ENCODE measurements at regions not wholly inside any gene's neighbourhood (a gene's known extent, or its start where the extent isn't known, plus 50 kb on each side); places are given as distances from the start of the nearest gene placed in this dataset.

DNA sequence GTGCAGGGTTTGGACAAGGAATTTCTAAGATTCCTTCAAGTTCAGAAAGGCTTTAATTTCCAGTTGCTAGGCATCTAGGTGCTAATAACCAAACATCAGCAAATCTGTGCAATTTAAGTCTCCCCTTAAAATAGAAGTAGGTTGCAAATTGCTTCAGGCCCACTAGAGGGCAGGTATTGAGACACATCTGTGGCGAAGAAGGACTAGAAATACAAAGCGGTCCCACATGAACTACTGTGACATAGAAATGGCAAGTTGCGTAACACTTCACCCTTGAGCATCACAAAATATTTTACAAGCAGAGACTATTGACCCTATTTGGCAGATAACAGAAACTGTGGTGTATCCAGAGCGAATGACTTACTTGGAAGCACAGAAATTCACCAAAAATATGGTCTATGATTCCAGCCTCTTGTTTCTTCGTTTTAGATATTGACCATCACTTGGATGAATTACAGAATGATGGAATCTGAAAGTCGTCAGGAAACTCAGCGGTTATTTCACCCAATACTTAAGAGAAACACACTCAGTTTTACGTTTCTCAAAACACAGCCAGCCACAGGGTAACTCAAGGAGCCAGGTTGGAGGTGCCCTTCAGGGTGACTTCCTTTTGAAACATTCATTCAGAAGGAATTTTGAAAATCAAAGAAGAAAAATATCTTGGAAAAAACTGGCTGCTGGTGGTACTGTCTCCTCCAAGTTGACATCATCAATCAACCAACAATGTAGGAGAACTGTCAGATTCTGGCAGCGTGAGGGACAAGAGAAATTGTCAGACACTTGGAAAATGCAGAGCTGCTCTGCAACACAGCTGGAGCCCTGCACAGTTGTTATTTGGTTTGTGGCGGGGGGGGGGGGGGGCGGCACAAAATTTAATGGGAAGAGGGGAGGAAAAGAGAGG lies 256.3 kb upstream of the MINDY3 start:
- H3K36me3 ChIP-seq: no peaks in the 10 kb centered on the region
- peak; percentile 84 to 94 (median 88) for ATAC-seq
- no peaks in the 10 kb centered on the region for H3K4me1 ChIP-seq
- H3K9me3 ChIP-seq: no peaks in the 10 kb centered on the region
- no peak overlapping the region for H3K4me3 ChIP-seq
- no peak for DNase-seq
- intact Hi-C loops (cut with DNase I): no loop called here
- H3K27me3 ChIP-seq: no peaks in the 10 kb centered on the region
- no peak overlapping the region for H3K27ac ChIP-seq
- TF ChIP-seq POLR2A (IDR thresholded peaks at IDR 0.05): no peak
- TF ChIP-seq, protein P1, sequence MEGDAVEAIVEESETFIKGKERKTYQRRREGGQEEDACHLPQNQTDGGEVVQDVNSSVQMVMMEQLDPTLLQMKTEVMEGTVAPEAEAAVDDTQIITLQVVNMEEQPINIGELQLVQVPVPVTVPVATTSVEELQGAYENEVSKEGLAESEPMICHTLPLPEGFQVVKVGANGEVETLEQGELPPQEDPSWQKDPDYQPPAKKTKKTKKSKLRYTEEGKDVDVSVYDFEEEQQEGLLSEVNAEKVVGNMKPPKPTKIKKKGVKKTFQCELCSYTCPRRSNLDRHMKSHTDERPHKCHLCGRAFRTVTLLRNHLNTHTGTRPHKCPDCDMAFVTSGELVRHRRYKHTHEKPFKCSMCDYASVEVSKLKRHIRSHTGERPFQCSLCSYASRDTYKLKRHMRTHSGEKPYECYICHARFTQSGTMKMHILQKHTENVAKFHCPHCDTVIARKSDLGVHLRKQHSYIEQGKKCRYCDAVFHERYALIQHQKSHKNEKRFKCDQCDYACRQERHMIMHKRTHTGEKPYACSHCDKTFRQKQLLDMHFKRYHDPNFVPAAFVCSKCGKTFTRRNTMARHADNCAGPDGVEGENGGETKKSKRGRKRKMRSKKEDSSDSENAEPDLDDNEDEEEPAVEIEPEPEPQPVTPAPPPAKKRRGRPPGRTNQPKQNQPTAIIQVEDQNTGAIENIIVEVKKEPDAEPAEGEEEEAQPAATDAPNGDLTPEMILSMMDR (IDR thresholded peaks at IDR 0.05): peak; percentile 40 to 55 (median 46)
- WGBS (ENCODE audit: insufficient coverage, low coverage, low lambda C conversion rate, missing lambda C conversion rate): 29% methylated on average over 10 of the region's 11 CpGs

DNA sequence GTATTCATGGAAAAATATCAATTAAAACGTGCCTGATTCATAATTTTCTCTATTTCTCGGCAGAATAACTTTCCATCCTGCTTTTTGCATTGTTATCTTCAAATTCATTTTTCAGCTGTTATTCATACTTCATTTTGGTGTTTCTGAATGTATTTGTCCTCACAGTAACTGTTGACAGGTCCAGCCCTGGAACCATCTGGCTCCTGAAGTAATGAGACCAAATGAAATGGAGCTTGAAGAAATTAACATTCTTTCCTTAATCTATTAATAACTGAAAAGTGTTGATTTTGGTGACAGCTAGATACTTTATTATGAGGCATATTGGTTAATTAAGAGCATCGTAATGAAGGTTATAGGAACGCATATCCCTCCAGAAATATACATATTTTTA lies 257.0 kb upstream of the MINDY3 start:
- intact Hi-C loops (cut with DNase I): no loop called here
- Histone ChIP-seq H3K4me1 (no peaks in the 10 kb centered on the region), H3K27me3 (no peaks in the 10 kb centered on the region), H3K27ac (no peak overlapping the region), H3K4me3 (no peak overlapping the region), H3K9me3 (no peaks in the 10 kb centered on the region), H3K36me3 (no peaks in the 10 kb centered on the region)
- no peak for TF ChIP-seq POLR2A (IDR thresholded peaks at IDR 0.05)
- TF ChIP-seq, protein P1 (IDR thresholded peaks at IDR 0.05): no peak
- DNase-seq: no peak
- WGBS (ENCODE audit: insufficient coverage, low coverage, low lambda C conversion rate, missing lambda C conversion rate): 32% methylated on average over 4 of the region's 4 CpGs
- ATAC-seq: no peak

DNA sequence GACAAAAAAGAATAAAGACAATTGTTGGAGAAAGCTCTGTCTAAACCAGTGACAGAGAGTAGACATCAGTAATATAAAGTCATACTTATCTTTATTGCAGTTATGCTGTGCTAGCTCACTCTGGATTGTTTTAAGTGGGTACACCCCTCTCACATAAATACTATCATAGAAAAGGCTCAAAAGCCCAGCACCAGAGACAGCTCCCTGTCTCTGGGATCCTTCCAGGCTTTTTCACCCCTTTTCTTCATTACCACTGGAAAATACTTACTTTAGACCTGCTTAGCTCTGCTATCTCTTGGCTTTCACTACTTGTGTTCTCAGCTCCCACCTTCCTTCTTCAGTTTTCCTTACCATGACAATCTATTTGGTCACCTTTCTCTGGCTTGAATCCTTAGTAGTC lies 259.1 kb upstream of the MINDY3 start:
- ATAC-seq (no peak), DNase-seq (no peak)
- H3K4me1 ChIP-seq: no peaks in the 10 kb centered on the region
- H3K9me3 ChIP-seq: no peaks in the 10 kb centered on the region
- TF ChIP-seq, protein P1 (IDR thresholded peaks at IDR 0.05): no peak
- no peak for TF ChIP-seq POLR2A (IDR thresholded peaks at IDR 0.05)
- H3K27me3 ChIP-seq: no peaks in the 10 kb centered on the region
- no peak overlapping the region for H3K4me3 ChIP-seq
- no peak overlapping the region for H3K27ac ChIP-seq
- no peaks in the 10 kb centered on the region for H3K36me3 ChIP-seq
- intact Hi-C loops (cut with DNase I): no loop called here

DNA sequence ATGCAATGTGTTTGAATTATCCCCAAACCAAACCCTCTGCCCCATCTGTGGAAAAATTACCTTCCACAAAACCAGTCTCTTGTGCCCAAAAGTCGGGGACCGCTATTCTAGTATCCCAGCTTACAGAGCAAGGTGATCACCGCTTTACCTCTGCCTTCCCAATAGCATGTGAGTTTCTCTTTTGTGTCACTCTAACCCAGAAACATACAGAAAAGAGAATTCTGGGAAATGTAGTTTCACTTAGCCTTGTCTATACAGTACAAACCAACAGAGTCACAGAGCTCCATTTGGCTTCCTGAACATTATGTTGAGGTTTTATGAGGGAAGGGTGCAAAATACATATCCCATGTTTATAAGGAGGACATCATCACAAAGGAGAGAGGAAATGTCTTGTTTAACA lies 260.3 kb upstream of the MINDY3 start:
- no peak for TF ChIP-seq POLR2A (IDR thresholded peaks at IDR 0.05)
- TF ChIP-seq, protein P1 (IDR thresholded peaks at IDR 0.05): no peak
- no peak for ATAC-seq
- Histone ChIP-seq H3K9me3 (no peaks in the 10 kb centered on the region), H3K27me3 (no peaks in the 10 kb centered on the region), H3K4me1 (no peaks in the 10 kb centered on the region), H3K4me3 (no peak overlapping the region), H3K27ac (no peak overlapping the region), H3K36me3 (no peaks in the 10 kb centered on the region)
- intact Hi-C loops (cut with DNase I): no loop called here
- 52% methylated on average over 3 of the region's 3 CpGs for WGBS (ENCODE audit: insufficient coverage, low coverage, low lambda C conversion rate, missing lambda C conversion rate)
- no peak for DNase-seq
